ENCODE measurements at regions not wholly inside any gene's neighbourhood (a gene's known extent, or its start where the extent isn't known, plus 50 kb on each side); places are given as distances from the start of the nearest gene placed in this dataset.

GRCh38 chr11:90836031-90836430 is 613.2 kb upstream of the CHORDC1 start:
- no peak for TF ChIP-seq CTCF (IDR thresholded peaks at IDR 0.05)
- no peak for TF ChIP-seq POLR2A (IDR thresholded peaks at IDR 0.05)
- no peak for TF ChIP-seq EP300 (IDR thresholded peaks at IDR 0.05)

Measured in ovary (tissue), 3 donors.